UCSD-AML1 (cell line): ENCODE measurements at regions not wholly inside any gene's neighbourhood (a gene's known extent, or its start where the extent isn't known, plus 50 kb on each side); places are given as distances from the start of the nearest gene placed in this dataset.
"Not testable (repeated sequence)": the region's sequence is repeated elsewhere in the genome, so short reads cannot be mapped to it uniquely, and the experiment has no call there.

Experiments
- DNase-seq: peaks from one replicate; lab custom pipeline; 2025; ENCODE audit not compliant: unreplicated experiment; lab: John Stamatoyannopoulos, UW

- DNase-seq, result no peak
These were observed 360.4 kb upstream of the KCNH7 start for GRCh38 chr2:163198972-163199371.

GRCh38 chr2:163198007-163198406 lies 359.4 kb upstream of the KCNH7 start:
- DNase-seq, result no peak

GRCh38 chr2:163191372-163191771 lies 352.8 kb upstream of the KCNH7 start:
- DNase-seq, result no peak

- DNase-seq, result no peak
These were observed 349.6 kb upstream of the KCNH7 start for GRCh38 chr2:163187995-163188655.

GRCh38 chr2:163187119-163187518 lies 348.6 kb upstream of the KCNH7 start:
- DNase-seq, result no peak

GRCh38 chr2:163185160-163185559 lies 346.6 kb upstream of the KCNH7 start:
- DNase-seq, result no peak

- no peak for DNase-seq
These were observed 344.3 kb upstream of the KCNH7 start for GRCh38 chr2:163182764-163183354.

GRCh38 chr2:163177592-163177991 lies 339.0 kb upstream of the KCNH7 start:
- no peak for DNase-seq

- no peak for DNase-seq
These were observed 336.7 kb upstream of the KCNH7 start for GRCh38 chr2:163175294-163175693.

GRCh38 chr2:163173591-163173990 lies 335.0 kb upstream of the KCNH7 start:
- no peak for DNase-seq

GRCh38 chr2:163171786-163172530 lies 333.4 kb upstream of the KCNH7 start:
- no peak for DNase-seq

GRCh38 chr2:163157891-163158496 lies 319.4 kb upstream of the KCNH7 start:
- DNase-seq, result no peak

GRCh38 chr2:163157411-163157810 lies 318.8 kb upstream of the KCNH7 start:
- no peak for DNase-seq

GRCh38 chr2:163155925-163156324 lies 317.4 kb upstream of the KCNH7 start:
- no peak for DNase-seq

GRCh38 chr2:163155279-163155883 lies 316.8 kb upstream of the KCNH7 start:
- no peak for DNase-seq

GRCh38 chr2:163142618-163143017 lies 304.1 kb upstream of the KCNH7 start:
- DNase-seq, result no peak

- no peak for DNase-seq
These were observed 300.4 kb upstream of the KCNH7 start for GRCh38 chr2:163138947-163139346.

GRCh38 chr2:163135256-163135655 lies 296.7 kb upstream of the KCNH7 start:
- no peak for DNase-seq

GRCh38 chr2:163133602-163134001 lies 295.0 kb upstream of the KCNH7 start:
- no peak for DNase-seq

GRCh38 chr2:163132850-163133249 lies 294.3 kb upstream of the KCNH7 start:
- no peak for DNase-seq

- DNase-seq, result not testable (repeated sequence)
These were observed 293.6 kb upstream of the KCNH7 start for GRCh38 chr2:163132207-163132606.
